Islet of Langerhans (tissue), 1 donor: ENCODE measurements at regions not wholly inside any gene's neighbourhood (a gene's known extent, or its start where the extent isn't known, plus 50 kb on each side); places are given as distances from the start of the nearest gene placed in this dataset.
"Not testable (repeated sequence)": the region's sequence is repeated elsewhere in the genome, so short reads cannot be mapped to it uniquely, and the experiment has no call there.

Source experiments
- FAIRE-seq: peaks from one replicate; lab custom pipeline; 2011; peaks lifted over from hg19 to GRCh38; lab: Jason Lieb, UNC

DNA sequence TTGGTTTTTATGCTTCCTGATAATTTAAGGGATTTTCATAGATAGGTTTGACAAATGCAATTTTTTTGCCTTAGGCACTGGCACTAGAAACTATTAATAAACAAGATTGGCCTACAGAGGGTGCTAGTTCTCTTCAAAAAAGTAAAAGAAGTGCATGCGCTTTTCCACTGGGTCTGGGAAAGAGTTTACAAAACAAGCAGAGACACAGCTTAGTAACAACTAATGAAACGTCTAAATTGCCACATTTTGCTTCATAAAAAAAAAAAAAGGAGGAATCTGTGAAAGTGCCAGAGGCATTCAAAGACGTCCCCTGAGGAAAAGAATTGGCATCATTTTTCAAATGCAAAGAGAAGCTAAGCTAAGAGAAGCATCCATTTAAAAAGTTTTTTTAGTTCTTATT is 58.3 kb upstream of the EEA1 start:
- FAIRE-seq, result peak; percentile 84

GRCh38 chr12:92987846-92988621 is 58.9 kb upstream of the EEA1 start:
- no peak for FAIRE-seq

- no peak for FAIRE-seq
Measured at GRCh38 chr12:92988622-92989130, 59.6 kb upstream of the EEA1 start.

DNA sequence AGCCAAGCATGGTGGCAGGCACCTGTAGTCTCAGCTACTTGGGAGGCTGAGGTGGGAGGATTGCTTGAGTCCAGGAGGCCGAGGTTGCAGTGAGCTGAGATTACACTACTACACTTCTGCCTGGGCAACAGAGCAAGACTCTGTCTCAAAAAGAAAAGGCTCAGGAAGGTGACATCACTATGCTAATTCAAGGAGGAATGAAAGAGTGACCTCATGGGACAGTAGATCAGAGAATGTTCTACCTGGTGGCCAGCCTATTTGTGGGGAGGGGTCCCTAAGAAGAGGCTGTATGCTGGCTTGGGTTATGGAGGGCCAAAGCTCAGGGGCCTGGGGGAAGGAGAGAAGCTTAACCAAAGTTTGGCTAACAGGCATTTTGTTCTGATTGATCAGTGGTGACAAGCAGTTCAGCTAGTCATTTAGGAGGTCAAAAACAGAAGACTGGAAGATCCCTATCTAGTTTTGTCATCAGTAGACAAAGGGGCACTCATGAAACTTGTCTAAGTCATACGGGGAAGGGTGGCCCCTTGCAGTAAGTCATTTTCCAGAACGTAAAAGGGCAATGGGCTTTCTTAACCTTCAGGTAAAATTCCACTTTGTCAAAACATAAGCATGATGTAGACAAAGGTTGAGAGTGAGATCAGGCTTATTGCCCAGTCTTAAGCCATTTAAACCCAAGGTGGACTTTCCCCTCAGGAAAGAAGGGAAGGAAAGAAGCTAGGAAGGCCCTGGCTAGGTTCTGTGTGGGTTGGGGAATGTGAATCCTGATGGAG is 60.8 kb upstream of the EEA1 start:
- no peak for FAIRE-seq

DNA sequence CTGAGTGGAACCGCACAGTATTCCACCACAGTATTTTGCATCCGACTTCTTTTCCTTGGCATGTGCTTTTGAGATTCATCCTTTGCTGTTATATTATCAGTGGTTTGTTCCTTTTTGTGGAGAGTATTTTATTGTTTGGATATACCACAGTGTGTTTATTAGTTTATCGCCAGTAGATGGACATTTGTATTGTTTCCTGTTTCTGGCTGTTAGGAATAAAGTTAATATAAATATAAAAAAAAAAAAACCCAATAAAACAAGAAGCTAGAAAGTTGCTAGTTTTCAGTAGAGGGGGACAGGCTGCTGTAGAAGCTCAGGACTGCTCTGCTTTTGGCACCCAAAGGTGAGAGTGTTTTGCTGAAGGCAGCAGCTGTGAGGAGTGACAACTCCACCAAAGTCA is 62.0 kb upstream of the EEA1 start:
- FAIRE-seq, result no peak

GRCh38 chr12:92992041-92992440 is 62.9 kb upstream of the EEA1 start:
- FAIRE-seq, result no peak

DNA sequence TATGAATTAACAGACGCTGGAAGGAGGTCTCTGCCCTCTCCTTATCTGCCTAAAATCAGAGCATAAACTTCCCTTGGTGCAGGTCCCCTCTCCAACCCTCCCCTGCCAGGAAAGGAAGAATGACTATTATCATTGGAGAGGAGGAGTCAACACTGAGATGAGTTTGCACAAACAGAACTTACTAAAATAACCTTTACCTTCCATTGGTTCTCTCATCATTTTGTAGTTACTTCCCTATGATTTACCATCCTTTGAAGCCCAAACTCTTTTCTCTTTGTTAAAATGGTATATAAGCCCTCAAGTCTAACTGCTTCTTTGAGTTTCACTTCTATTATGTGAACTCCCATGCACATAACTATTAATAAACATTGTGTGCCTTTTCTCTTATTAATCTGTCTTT is 64.2 kb upstream of the EEA1 start:
- no peak for FAIRE-seq

DNA sequence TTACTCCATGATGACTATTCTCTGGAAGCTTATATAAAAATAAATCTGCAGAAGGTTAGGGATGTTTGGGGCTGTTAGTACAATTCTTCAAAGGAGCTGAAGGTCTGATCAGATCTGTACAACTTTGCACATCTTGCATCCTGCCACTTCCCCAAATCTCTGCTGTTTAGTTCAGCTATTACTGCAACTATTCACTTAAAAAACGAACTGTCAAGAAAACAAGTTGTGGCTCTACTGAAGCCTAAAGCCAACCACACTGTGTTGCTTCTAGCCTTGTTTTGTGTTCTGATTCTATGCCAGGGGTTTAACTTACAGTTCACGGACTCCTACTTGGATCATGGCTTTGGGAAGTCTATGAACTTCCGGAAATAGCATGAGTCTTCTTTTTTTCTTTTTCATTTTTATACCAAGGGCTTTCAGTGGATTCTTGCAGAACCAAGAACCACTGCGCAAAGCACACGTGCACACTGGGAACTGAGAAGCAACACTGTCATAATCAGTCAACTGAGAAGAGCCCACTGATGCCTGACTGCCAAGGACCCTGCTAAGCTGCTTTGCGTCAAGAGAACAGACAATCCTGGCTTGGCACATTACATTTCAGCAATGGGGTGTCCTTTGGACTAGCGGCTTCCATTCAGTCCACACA is 66.3 kb upstream of the EEA1 start:
- FAIRE-seq, result no peak

GRCh38 chr12:93000026-93000425 is 70.9 kb upstream of the EEA1 start:
- no peak for FAIRE-seq

GRCh38 chr12:93001407-93001806 is 72.3 kb upstream of the EEA1 start:
- no peak for FAIRE-seq

DNA sequence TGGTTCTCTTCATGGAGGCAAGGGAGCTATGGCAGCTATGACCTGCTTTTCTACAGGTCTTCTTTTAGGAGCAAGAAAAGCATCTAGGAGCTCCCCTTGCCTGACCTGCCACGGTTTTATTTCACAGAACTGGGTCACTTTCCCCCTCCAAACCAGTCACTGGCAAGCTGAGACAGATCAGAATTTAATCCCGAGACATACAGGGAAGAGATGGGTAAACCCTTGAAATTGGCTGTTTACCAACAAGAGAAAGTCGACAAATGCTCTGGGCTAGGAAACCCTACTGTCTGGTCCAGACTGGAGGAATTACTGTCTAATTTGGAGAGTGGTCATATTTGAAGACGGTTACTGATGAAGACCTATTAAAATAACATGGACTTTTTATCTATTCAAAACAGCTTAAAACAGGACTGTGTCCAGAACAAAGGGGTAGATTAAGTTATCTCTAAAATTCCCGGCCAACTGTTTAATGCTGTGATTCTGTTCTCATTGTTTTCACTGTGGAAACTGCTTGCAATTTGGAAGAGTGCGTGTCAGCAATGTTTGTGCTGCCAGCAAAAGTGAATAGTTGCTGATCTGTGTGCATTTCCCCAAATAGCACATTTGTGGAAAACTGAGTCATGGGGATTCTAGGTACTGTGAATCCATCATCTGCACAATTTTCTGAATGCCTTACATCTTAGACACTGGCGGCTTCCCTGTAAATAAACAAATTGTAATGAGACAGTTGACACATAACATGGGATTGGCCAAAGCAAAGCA is 73.4 kb upstream of the EEA1 start:
- peak; percentile 13 for FAIRE-seq

- no peak for FAIRE-seq
Measured at GRCh38 chr12:93003531-93004239, 74.6 kb upstream of the EEA1 start.

GRCh38 chr12:93005928-93006392 is 76.9 kb upstream of the EEA1 start:
- FAIRE-seq, result no peak

- no peak for FAIRE-seq
Measured at GRCh38 chr12:93006471-93007208, 77.5 kb upstream of the EEA1 start.

GRCh38 chr12:93007544-93007943 is 78.4 kb upstream of the EEA1 start:
- FAIRE-seq, result no peak

DNA sequence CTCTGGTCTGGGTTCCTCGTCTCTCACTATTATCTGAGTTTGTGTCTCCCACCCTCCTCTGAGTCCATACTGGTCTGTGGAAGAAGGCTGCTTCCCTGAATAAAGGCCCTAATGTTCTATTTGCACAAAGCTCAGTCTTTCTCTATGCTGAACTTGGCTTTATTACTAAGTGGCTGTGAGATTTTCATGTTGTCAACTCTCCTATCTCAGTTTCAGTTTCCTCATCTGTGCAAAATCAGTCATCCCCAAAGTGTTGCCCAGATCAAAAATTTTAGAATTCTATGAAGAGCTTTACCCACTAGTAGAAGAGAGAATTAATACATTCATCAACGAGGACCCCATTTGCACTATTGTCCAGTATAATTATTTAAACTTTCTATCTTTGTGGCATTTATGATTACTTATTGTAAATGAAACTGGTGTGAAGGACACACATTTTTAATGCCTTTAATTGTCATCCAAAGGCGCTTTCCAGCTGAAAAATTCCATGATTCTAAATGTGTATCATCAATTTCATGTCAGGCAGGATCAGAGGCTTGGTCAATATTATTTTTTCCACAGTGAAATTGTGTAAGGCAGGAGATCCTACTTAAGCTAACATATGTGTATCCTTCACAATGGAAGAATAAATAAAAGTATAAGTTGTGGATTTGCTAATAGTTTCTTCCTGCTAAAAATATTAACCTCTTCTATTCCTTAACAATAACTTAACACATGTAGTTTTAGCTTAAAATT is 79.1 kb upstream of the EEA1 start:
- FAIRE-seq, result no peak

DNA sequence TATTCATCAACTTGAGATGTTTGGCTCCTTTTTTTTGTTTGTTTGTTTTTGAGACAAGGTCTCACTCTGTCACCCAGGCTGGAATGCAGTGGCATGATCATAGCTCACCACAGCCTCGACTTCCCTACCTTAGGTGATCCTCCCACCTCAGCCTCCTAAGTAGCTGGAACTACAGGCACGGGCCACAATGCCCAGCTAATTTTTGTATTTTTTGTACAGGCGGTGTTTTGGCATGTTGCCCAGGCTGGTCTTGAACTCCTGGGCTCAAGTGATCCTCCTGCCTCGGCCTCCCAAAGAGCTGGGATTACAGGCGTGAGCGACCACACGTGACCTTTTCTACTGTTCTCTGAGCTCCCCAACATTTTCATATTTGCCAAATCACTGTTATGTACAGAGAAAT is 79.8 kb upstream of the EEA1 start:
- not testable (repeated sequence) for FAIRE-seq

- FAIRE-seq, result no peak
Measured at GRCh38 chr12:93009533-93009932, 80.4 kb upstream of the EEA1 start.

DNA sequence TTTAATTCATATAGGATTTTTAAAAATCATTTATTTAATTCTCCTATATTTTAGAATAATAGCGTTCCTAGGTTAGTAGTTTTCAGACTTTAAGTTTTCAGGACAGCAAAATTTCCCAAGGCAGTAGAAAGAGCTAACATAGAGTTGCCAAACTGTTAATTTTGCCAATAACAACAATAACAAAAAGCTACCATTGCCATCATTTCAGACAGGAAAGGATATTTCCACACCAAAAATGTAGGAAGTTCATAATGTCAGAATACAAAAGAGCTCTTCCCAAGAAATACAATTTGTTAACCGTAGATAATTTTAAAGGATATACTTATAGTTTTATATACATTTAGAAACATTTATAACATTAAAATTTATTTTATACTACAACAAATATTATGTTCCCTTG is 81.4 kb upstream of the EEA1 start:
- no peak for FAIRE-seq

GRCh38 chr12:93011100-93011499 is 82.0 kb upstream of the EEA1 start:
- no peak for FAIRE-seq
